Heart left ventricle (tissue), 16 donors: ENCODE measurements at regions not wholly inside any gene's neighbourhood (a gene's known extent, or its start where the extent isn't known, plus 50 kb on each side); places are given as distances from the start of the nearest gene placed in this dataset.

Source experiments
- ATAC-seq, 4 donors: fragments of 200-7000 bp; cut with Tn5 transposase; one replicate each; pipeline ENCODE4 v1.9.1; 2020 to 2022; ENCODE audit warnings: moderate library complexity in 4 of 4, mild to moderate bottlenecking in 3 of 4, moderate number of reproducible peaks in 1 of 4
- DNase-seq, 5 donors: peaks; one replicate each; pipeline ENCODE4 v3.0.0-alpha.2; 2020
- H3K27ac ChIP-seq, 12 donors: fragments of 200-600 bp; sonication (generic) in 4 of 12; one replicate each; pipeline versions ENCODE4 v1.5.0 to v1.8.0; 2016 to 2022; ENCODE audit warnings: mild to moderate bottlenecking in 2 of 12
- H3K27me3 ChIP-seq, 9 donors: fragments of 200-600 bp; sonication (generic) in 2 of 9; one replicate each; pipeline versions ENCODE4 v1.5.1 to v1.8.0; 2016 to 2022; ENCODE audit warnings: mild to moderate bottlenecking in 3 of 9
- H3K36me3 ChIP-seq, 9 donors: fragments of 200-600 bp; sonication (generic) in 2 of 9; one replicate each; pipeline versions ENCODE4 v1.5.0 to v1.8.0; 2018 to 2022; ENCODE audit warnings: mild to moderate bottlenecking in 2 of 9
- H3K4me1 ChIP-seq, 12 donors: fragments of 200-600 bp; sonication (generic) in 4 of 12; one replicate each; pipeline versions ENCODE4 v1.5.0 to v1.8.0; 2016 to 2022; ENCODE audit warnings: mild to moderate bottlenecking in 3 of 12
- H3K4me3 ChIP-seq, 12 donors: fragments of 200-600 bp; sonication (generic) in 4 of 12; one replicate each; pipeline versions ENCODE4 v1.5.0 to v1.8.0; 2017 to 2022; ENCODE audit warnings: mild to moderate bottlenecking in 9 of 12, moderate library complexity in 4 of 12
- H3K9me3 ChIP-seq, 12 donors: fragments of 200-600 bp; sonication (generic) in 4 of 12; one replicate each; pipeline versions ENCODE4 v1.5.0 to v1.8.0; 2016 to 2022; ENCODE audit warnings: mild to moderate bottlenecking in 1 of 12
- CTCF ChIP-seq, 12 donors: fragments of 200-600 bp; sonication (generic) in 4 of 12; IDR thresholded peaks; one replicate each; pipeline versions ENCODE4 v1.5.0 to v1.8.0; 2018 to 2022; ENCODE audit warnings: antibody characterized with exemption in 12 of 12, mild to moderate bottlenecking in 5 of 12
- POLR2A ChIP-seq, 2 donors: fragments of 450-650 bp; IDR thresholded peaks; one replicate each; pipeline ENCODE4 v1.6.1; 2017; ENCODE audit warnings: antibody characterized with exemption in 2 of 2, mild to moderate bottlenecking in 2 of 2, moderate library complexity in 2 of 2
- WGBS, 4 donors: extraction: QIAGEN DNeasy Blood & Tissue Kit in 2 of 4; methylation state at CpG; one replicate each; pipeline versions ENCODE4 v1.1.5 to v1.1.7; 2013 to 2018; 5-methylcytosine and 5-hydroxymethylcytosine counted together
- intact Hi-C, 10 donors: fragments of 100-400 bp; cut with DNase I; formaldehyde crosslinking; loops; one replicate each; pipeline versions ENCODE4 v1.11.1 to v1.14.2; 2022
- donor health status: ischemic (EF 13 %, LVEDD 7.1; RV severe dilation, severe dysfunction).
- donor health status: healthy with polysubstance abuse.
- donor health status: DM: no; HTN: yes; CAD: no.
- donor health status: DM: no; HTN: no; CAD: no.
- donor health status: ischemic (EF 25% LVEDD 6.9; RV normal size, moderate dysfunction).
- donor health status: ischemic (EF 25% LVEDD 5.7; RV mildly dilated, moderate dysfunction).
- donor health status: healthy.
- donor health status: DM: yes; HTN: yes; CAD: no.
- donor health status: ischemic (EF 35%, LVEDD 5.7; RV mildly dilated, moderate dysfunction).
- donor health status: nonischemic (EF 11% LVEDD 7.7; RV severe dilation, severe dysfunction).
- donor health status: DM: yes; HTN: yes; CAD: no.
- donor health status: PGD.
- donor health status: ischemic (EF 29% LVEDD 5.4; RV normal size, mild dysfunction).
- donor health status: nonischemic (EF 23%, LVEDD 6.1; RV moderate dilation, normal function).

GRCh38 chr11:26017903-26018302 is 314.0 kb upstream of the ANO3 start:
- TF ChIP-seq CTCF (IDR thresholded peaks at IDR 0.05) (no peak), POLR2A (IDR thresholded peaks at IDR 0.05) (no peak)
- Histone ChIP-seq H3K4me3 (no peak overlapping the region), H3K27ac (no peak overlapping the region), H3K27me3 (no peaks in the 10 kb centered on the region), H3K36me3 (no peaks in the 10 kb centered on the region), H3K9me3 (no peaks in the 10 kb centered on the region), H3K4me1 (no peaks in the 10 kb centered on the region)
- ATAC-seq = no peak
- DNase-seq = no peak
- intact Hi-C loops = no loop called here
- 73 to 85% (median 76%) methylated on average over 2 of the region's 2 CpGs for WGBS, 4 donors

DNA sequence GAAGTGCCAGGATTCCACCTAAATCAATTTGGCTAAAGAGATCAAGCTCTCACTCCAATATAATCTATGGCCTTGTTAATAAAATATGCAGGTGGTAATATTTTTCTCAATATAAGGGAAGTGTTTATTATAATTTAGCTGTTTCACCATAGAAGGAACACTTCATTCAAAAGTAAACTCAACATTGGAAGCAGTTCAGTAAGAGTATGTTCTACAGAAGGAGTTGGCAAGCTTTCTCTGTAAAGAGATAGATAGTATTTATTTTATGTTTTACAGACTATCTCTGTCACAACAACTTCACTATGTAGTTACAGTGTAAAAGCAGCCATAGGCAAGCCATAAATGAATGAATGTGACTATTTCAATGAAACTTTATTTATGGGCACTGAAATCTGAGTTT is 313.6 kb upstream of the ANO3 start:
- H3K27me3 ChIP-seq = no peaks in the 10 kb centered on the region
- ATAC-seq = no peak
- no peaks in the 10 kb centered on the region for H3K36me3 ChIP-seq
- no peak overlapping the region for H3K4me3 ChIP-seq
- DNase-seq = no peak
- no peaks in the 10 kb centered on the region for H3K9me3 ChIP-seq
- H3K4me1 ChIP-seq = no peaks in the 10 kb centered on the region
- intact Hi-C loops = no loop called here
- TF ChIP-seq POLR2A (IDR thresholded peaks at IDR 0.05) (no peak), CTCF (IDR thresholded peaks at IDR 0.05) (no peak)
- no peak overlapping the region for H3K27ac ChIP-seq

DNA sequence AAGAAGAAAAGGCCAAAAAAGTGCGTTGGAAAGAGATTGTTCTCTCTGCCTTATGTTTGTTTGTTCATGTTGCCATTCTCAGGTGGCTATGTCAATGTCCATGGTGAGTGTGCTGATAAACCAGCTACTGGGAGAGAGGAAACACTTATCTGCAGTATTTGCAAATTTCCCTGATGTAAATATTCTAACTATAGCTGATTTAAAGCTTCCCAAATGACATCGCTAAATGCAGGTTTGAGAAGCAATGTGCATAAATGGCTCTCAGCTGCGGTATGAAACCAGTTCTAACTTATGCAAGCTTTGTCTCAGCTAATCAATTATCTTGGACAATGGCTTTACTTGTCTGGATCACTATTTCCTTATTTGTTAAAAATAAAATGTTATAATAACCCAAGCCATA is 312.5 kb upstream of the ANO3 start:
- TF ChIP-seq CTCF (IDR thresholded peaks at IDR 0.05) (no peak), POLR2A (IDR thresholded peaks at IDR 0.05) (no peak)
- WGBS, 4 donors = 88 to 92% (median 90%) methylated on average over 3 of the region's 3 CpGs
- Histone ChIP-seq H3K36me3 (no peaks in the 10 kb centered on the region), H3K9me3 (no peaks in the 10 kb centered on the region), H3K4me3 (no peak overlapping the region), H3K27ac (no peak overlapping the region), H3K4me1 (no peaks in the 10 kb centered on the region), H3K27me3 (no peaks in the 10 kb centered on the region)
- DNase-seq (no peak), ATAC-seq (no peak)
- intact Hi-C loops = no loop called here

- WGBS, 4 donors = 62 to 76% (median 66%) methylated on average over 1 of the region's 1 CpG
- Histone ChIP-seq H3K4me3 (no peak overlapping the region), H3K36me3 (no peaks in the 10 kb centered on the region), H3K27me3 (no peaks in the 10 kb centered on the region), H3K4me1 (no peaks in the 10 kb centered on the region), H3K27ac (no peak overlapping the region), H3K9me3 (no peaks in the 10 kb centered on the region)
- no peak for TF ChIP-seq CTCF (IDR thresholded peaks at IDR 0.05)
- no peak for TF ChIP-seq POLR2A (IDR thresholded peaks at IDR 0.05)
- DNase-seq = no peak
- ATAC-seq = no peak
- intact Hi-C loops = no loop called here
Measured at GRCh38 chr11:26021017-26021416, 310.9 kb upstream of the ANO3 start.
